NB4 (cell line): ENCODE measurements at regions not wholly inside any gene's neighbourhood (a gene's known extent, or its start where the extent isn't known, plus 50 kb on each side); places are given as distances from the start of the nearest gene placed in this dataset.

ENCODE experiments used
- DNase-seq: peaks from one replicate; pipeline ENCODE4 v3.0.0; 2010; ENCODE audit warnings: low read depth
- H3K4me3 ChIP-seq: one replicate; pipeline ENCODE4 v1.5.1; 2011; ENCODE audit warnings: mild to moderate bottlenecking, low read depth, low read length, moderate library complexity
- MYC ChIP-seq: IDR thresholded peaks from 2 replicates; pipeline ENCODE4 v1.6.1; 2011; ENCODE audit warnings: low read depth, low read length
- POLR2A ChIP-seq: IDR thresholded peaks from 2 replicates; pipeline ENCODE4 v1.6.1; 2011; ENCODE audit warnings: mild to moderate bottlenecking; ENCODE audit not compliant: insufficient read length; ENCODE audit errors: extremely low read depth
- TF ChIP-seq, protein P1 (sequence below): IDR thresholded peaks from one replicate; pipeline ENCODE4 v1.5.1; 2012; ENCODE audit warnings: low read depth, low read length
- TF ChIP-seq, protein P2 (sequence below): IDR thresholded peaks from 2 replicates; pipeline ENCODE4 v1.6.1; 2011; ENCODE audit warnings: low read depth, low read length

DNA sequence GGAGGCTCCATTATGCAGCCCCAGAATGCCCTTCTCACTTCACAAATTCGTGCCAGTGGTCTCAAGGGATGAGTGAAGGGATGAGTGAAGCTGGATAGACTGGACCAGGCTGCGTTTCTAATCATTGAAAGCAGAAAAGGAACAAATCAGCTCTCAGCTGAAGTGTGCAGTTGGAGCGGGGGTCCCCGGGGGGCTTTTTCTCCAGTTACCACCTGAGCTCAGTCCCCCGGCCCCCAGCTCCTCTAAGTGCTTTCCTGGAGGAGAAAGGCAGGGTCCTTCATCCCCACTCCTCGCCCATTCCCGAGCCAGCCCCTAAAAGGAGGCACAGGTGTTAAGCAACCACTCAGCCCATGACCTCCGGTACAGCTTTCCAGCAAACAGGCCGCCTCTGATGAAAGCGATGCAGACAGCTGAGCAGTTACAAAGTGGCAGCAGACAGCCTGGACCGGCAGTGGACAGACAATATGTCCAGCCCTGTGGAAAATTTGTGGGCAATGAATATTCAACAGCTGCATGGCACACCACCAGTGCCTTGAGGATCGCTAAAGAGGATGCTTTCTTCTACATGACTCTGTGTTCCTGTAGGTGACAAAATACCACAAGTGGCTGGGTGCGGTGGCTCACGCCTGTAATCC lies 110.7 kb upstream of the UBL3 start:
- no peak for DNase-seq
- H3K4me3 ChIP-seq = no peak overlapping the region
- TF ChIP-seq POLR2A = no peak
- no peak for TF ChIP-seq MYC
- TF ChIP-seq, protein P1, sequence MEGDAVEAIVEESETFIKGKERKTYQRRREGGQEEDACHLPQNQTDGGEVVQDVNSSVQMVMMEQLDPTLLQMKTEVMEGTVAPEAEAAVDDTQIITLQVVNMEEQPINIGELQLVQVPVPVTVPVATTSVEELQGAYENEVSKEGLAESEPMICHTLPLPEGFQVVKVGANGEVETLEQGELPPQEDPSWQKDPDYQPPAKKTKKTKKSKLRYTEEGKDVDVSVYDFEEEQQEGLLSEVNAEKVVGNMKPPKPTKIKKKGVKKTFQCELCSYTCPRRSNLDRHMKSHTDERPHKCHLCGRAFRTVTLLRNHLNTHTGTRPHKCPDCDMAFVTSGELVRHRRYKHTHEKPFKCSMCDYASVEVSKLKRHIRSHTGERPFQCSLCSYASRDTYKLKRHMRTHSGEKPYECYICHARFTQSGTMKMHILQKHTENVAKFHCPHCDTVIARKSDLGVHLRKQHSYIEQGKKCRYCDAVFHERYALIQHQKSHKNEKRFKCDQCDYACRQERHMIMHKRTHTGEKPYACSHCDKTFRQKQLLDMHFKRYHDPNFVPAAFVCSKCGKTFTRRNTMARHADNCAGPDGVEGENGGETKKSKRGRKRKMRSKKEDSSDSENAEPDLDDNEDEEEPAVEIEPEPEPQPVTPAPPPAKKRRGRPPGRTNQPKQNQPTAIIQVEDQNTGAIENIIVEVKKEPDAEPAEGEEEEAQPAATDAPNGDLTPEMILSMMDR = no peak
- TF ChIP-seq, protein P2, sequence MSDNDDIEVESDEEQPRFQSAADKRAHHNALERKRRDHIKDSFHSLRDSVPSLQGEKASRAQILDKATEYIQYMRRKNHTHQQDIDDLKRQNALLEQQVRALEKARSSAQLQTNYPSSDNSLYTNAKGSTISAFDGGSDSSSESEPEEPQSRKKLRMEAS = no peak

DNA sequence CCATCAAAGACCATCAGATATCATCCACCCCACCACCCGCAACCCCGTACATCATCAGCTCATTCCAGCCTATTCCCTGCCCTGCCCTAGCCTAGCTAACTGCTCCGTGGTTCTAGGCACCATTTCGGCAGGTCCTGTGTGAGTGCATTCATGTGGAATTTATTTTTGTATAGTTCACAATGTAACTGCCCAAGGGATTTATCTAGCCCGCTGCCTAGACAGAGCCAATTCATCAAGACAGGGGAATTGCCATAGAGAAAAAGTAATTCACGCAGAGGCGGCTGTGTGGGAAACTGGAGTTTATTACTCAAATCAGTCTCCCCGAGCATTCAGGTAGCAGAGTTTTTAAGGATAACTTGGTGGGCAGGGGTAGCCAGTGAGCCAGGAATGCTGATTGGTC lies 109.2 kb upstream of the UBL3 start:
- TF ChIP-seq, protein P1 = no peak
- TF ChIP-seq, protein P2 = no peak
- TF ChIP-seq MYC (no peak), POLR2A (no peak)
- no peak for DNase-seq
- H3K4me3 ChIP-seq = no peak overlapping the region

DNA sequence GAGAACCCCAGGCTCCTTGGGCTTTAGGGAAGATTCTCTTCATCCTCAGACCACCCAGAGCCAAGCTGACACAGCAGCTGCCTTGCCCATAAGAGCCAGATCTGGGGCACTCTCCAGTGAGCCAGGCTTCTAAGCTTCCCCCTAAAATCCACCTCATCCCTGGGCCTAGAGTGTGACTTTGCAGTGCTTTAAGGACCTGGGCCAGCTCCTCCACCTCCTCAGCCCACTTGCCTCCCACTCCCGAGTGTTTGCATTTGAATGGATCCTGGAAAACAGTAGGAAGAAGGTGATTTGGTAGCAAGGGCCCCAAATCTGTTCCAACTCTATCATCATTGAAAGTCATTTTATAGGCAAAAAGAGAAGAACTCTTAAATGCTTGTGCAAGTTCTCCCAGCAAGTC lies 108.7 kb upstream of the UBL3 start:
- no peak for DNase-seq
- TF ChIP-seq, protein P1 = no peak
- no peak for TF ChIP-seq MYC
- no peak for TF ChIP-seq POLR2A
- TF ChIP-seq, protein P2 = no peak
- no peak overlapping the region for H3K4me3 ChIP-seq

DNA sequence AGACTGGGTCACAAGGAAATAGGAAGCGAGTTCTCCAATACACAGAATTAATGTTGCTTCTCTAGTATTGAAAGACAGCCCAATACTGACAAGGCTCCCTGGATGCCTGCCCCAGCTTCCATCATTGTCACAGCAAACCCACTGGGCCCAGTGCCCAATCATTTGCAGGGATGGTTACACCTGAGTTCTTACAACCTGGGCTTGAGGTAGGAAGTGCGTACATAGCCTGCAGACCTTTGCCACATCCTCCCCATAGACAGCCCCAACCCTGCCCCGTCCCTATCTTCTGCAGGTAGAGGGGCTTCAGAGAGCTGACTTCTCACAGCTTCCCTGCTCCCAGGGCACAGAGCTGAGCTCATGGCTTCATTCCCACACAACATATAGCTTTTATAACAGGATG lies 108.1 kb upstream of the UBL3 start:
- no peak overlapping the region for H3K4me3 ChIP-seq
- DNase-seq = no peak
- no peak for TF ChIP-seq MYC
- TF ChIP-seq, protein P2 = no peak
- no peak for TF ChIP-seq POLR2A
- TF ChIP-seq, protein P1 = no peak

DNA sequence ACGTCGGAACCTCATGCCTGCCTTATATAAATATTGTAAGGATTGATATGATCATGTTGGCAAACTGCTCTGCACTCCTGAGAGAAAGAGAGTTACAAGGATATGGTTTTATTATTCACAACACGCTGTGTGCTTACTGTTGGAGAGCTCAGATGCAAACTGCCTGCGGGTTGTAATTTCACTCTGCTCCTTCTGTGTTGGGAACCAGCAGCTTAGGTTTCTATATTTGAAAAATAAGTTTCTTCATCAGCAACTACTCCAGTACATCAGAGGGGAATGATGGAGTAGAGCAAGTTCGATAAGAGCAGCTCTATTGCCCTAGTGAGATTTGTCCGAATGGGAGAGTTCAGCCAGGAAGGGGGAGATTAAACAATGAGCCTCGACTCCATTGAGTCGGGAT lies 106.9 kb upstream of the UBL3 start:
- no peak overlapping the region for H3K4me3 ChIP-seq
- no peak for DNase-seq
- TF ChIP-seq, protein P1 = no peak
- TF ChIP-seq POLR2A (no peak), MYC (no peak)
- TF ChIP-seq, protein P2 = no peak

DNA sequence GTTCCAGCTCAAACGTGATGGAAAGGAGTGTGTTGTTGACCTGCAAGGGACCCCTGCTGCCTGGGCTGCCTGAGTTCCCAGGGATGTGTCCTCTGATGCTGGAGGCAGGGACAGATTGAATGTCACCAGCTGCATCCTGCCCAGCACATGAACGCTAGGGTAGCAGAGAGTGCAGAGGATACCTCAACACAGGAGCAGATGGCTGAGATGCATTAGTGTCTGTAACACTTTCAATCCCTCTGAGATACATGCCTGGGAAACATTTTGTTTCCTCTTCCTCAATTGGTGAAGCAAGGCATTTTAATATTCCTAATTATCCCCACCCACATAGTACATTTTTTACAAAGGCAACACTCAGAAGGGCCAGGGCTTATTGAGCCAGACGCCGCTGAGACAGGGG lies 106.4 kb upstream of the UBL3 start:
- H3K4me3 ChIP-seq = no peak overlapping the region
- peak; percentile 34 for DNase-seq
- TF ChIP-seq POLR2A (no peak), MYC (no peak)
- TF ChIP-seq, protein P2 = no peak
- TF ChIP-seq, protein P1 = no peak
